ENCODE measurements at regions not wholly inside any gene's neighbourhood (a gene's known extent, or its start where the extent isn't known, plus 50 kb on each side); places are given as distances from the start of the nearest gene placed in this dataset.

DNA sequence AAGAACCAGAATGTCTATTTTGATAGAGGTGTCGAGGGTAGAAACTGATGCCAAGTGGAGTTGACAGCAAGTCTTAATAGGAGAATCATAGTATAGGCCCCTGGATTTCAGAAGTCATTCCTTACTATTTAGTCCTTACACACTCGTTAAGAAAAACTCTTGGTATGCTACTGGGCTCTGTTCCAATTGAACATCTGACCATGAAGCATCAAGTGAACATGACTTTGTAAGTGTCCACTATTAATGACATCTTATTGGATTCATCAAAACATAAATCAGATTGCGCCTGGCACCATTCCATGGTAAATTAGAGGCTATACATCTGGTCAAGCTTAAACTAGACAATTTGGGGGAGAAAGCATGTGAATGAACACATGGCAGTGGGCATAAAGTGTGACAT, 1056.5 kb upstream of the EDIL3 start:
- TF ChIP-seq, protein P1, sequence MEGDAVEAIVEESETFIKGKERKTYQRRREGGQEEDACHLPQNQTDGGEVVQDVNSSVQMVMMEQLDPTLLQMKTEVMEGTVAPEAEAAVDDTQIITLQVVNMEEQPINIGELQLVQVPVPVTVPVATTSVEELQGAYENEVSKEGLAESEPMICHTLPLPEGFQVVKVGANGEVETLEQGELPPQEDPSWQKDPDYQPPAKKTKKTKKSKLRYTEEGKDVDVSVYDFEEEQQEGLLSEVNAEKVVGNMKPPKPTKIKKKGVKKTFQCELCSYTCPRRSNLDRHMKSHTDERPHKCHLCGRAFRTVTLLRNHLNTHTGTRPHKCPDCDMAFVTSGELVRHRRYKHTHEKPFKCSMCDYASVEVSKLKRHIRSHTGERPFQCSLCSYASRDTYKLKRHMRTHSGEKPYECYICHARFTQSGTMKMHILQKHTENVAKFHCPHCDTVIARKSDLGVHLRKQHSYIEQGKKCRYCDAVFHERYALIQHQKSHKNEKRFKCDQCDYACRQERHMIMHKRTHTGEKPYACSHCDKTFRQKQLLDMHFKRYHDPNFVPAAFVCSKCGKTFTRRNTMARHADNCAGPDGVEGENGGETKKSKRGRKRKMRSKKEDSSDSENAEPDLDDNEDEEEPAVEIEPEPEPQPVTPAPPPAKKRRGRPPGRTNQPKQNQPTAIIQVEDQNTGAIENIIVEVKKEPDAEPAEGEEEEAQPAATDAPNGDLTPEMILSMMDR (IDR thresholded peaks at IDR 0.05; ENCODE audit: extremely low read depth, low read depth, low read length), result no peak
- no peaks in the 10 kb centered on the region for H3K9me3 ChIP-seq (ENCODE audit: low read depth, low read length)
- H3K27ac ChIP-seq (ENCODE audit: low read depth, low read length), result no peak overlapping the region
- H3K4me1 ChIP-seq (ENCODE audit: insufficient read depth, low read length), result no peaks in the 10 kb centered on the region
- no peaks in the 10 kb centered on the region for H3K79me2 ChIP-seq (ENCODE audit: insufficient read depth, low read length)
- no peak overlapping the region for H3K4me2 ChIP-seq (ENCODE audit: insufficient read depth, low read length)
- no peak overlapping the region for H2AFZ ChIP-seq (ENCODE audit: low read length)
- no peaks in the 10 kb centered on the region for H4K20me1 ChIP-seq (ENCODE audit: insufficient read depth, low read length)
- no peaks in the 10 kb centered on the region for H3K36me3 ChIP-seq (ENCODE audit: insufficient read depth, low read length)
- DNase-seq (ENCODE audit: insufficient read length, low spot score, missing footprints), result no peak
- no peaks in the 10 kb centered on the region for H3K27me3 ChIP-seq (ENCODE audit: insufficient read depth, low read length)
- no peak overlapping the region for H3K4me3 ChIP-seq (ENCODE audit: insufficient read depth, low read length)

DNA sequence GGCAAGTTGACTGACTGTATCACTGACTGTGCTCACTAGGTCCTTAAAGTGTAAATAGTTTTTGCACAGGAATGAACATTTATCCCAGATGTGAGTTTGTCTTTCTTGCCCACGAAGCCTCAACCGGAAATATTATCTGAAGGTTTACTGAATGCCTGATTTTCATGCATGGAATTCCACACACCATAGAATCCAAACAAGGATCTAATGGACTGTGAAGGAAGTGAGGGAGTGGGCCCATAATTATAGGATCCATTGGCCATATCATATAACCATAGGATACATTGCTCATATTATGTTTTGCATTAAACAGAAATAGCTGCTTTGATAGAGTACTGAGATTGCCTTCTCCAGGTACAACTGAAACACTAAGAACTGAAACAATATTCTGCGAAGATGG, 1057.2 kb upstream of the EDIL3 start:
- no peaks in the 10 kb centered on the region for H3K4me1 ChIP-seq (ENCODE audit: insufficient read depth, low read length)
- H3K4me2 ChIP-seq (ENCODE audit: insufficient read depth, low read length), result no peak overlapping the region
- no peak overlapping the region for H2AFZ ChIP-seq (ENCODE audit: low read length)
- DNase-seq (ENCODE audit: insufficient read length, low spot score, missing footprints), result no peak
- H4K20me1 ChIP-seq (ENCODE audit: insufficient read depth, low read length), result no peaks in the 10 kb centered on the region
- TF ChIP-seq, protein P1 (IDR thresholded peaks at IDR 0.05; ENCODE audit: extremely low read depth, low read depth, low read length), result no peak
- H3K79me2 ChIP-seq (ENCODE audit: insufficient read depth, low read length), result no peaks in the 10 kb centered on the region
- no peak overlapping the region for H3K4me3 ChIP-seq (ENCODE audit: insufficient read depth, low read length)
- H3K36me3 ChIP-seq (ENCODE audit: insufficient read depth, low read length), result no peaks in the 10 kb centered on the region
- no peak overlapping the region for H3K27ac ChIP-seq (ENCODE audit: low read depth, low read length)
- no peaks in the 10 kb centered on the region for H3K9me3 ChIP-seq (ENCODE audit: low read depth, low read length)
- no peaks in the 10 kb centered on the region for H3K27me3 ChIP-seq (ENCODE audit: insufficient read depth, low read length)

DNA sequence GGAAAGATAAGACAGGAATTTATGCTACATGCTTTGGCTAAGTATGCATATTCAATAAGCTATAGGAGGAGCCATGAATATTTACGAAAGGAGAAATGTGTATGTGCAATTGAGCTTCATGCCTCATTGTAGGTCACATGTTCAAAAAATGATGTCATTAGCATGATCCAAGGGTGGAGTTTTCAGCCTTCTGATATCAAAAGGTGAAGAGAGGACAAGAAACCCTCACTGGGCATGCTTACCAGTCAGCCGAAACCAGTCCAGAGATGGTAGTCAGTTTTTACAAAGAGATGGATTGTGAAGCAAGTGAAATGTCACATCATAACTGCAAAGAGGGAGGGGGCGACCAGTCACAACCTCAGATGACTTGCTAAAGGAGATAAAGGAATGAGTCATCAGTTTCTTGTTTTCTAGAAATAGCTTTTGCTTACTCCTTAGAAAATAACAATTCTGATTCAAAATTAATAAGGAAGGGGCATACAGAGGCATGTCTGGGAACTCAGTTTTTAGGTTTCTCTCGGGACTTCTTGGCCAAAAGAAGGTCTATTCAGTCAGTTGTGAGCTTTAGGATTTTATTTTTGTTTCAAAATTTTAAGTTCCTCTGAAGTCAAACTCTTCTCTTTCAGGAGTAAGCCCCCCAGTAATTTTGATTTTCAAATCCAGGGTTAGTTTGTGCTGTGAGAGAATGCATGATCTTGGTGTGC, 1067.8 kb upstream of the EDIL3 start:
- H2AFZ ChIP-seq (ENCODE audit: low read length), result no peak overlapping the region
- H3K27me3 ChIP-seq (ENCODE audit: insufficient read depth, low read length), result no peaks in the 10 kb centered on the region
- TF ChIP-seq, protein P1 (IDR thresholded peaks at IDR 0.05; ENCODE audit: extremely low read depth, low read depth, low read length), result no peak
- no peaks in the 10 kb centered on the region for H3K79me2 ChIP-seq (ENCODE audit: insufficient read depth, low read length)
- H3K4me1 ChIP-seq (ENCODE audit: insufficient read depth, low read length), result no peaks in the 10 kb centered on the region
- DNase-seq (ENCODE audit: insufficient read length, low spot score, missing footprints), result no peak
- no peak overlapping the region for H3K4me2 ChIP-seq (ENCODE audit: insufficient read depth, low read length)
- no peak overlapping the region for H3K4me3 ChIP-seq (ENCODE audit: insufficient read depth, low read length)
- no peaks in the 10 kb centered on the region for H3K36me3 ChIP-seq (ENCODE audit: insufficient read depth, low read length)
- H3K9me3 ChIP-seq (ENCODE audit: low read depth, low read length), result peaks cover 2% of the 10 kb centered on the region
- no peak overlapping the region for H3K27ac ChIP-seq (ENCODE audit: low read depth, low read length)
- no peaks in the 10 kb centered on the region for H4K20me1 ChIP-seq (ENCODE audit: insufficient read depth, low read length)

DNA sequence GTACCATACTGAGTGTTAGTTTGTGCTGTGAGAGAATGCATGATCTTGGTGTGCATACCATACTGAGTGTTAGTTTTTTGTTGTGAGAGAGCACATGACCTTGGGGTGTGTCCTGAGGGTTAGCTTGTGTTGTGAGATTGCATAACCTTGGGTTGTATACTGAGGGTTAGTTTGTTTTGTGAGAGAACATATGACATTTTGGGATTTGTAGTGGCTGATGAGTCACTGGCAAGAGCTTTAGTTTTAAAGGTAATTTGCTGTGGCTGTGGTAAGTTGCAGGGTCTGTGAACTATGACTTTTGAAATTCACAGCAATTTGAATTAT, 1068.3 kb upstream of the EDIL3 start:
- Histone ChIP-seq H3K27me3 (ENCODE audit: insufficient read depth, low read length) (no peaks in the 10 kb centered on the region), H3K9me3 (ENCODE audit: low read depth, low read length) (peaks cover 2% of the 10 kb centered on the region), H3K79me2 (ENCODE audit: insufficient read depth, low read length) (no peaks in the 10 kb centered on the region), H3K4me2 (ENCODE audit: insufficient read depth, low read length) (no peak overlapping the region), H3K36me3 (ENCODE audit: insufficient read depth, low read length) (no peaks in the 10 kb centered on the region), H3K27ac (ENCODE audit: low read depth, low read length) (no peak overlapping the region), H4K20me1 (ENCODE audit: insufficient read depth, low read length) (no peaks in the 10 kb centered on the region), H3K4me1 (ENCODE audit: insufficient read depth, low read length) (no peaks in the 10 kb centered on the region), H2AFZ (ENCODE audit: low read length) (no peak overlapping the region), H3K4me3 (ENCODE audit: insufficient read depth, low read length) (no peak overlapping the region)
- TF ChIP-seq, protein P1 (IDR thresholded peaks at IDR 0.05; ENCODE audit: extremely low read depth, low read depth, low read length), result no peak
- no peak for DNase-seq (ENCODE audit: insufficient read length, low spot score, missing footprints)
